Breast epithelium (tissue), 4 donors: ENCODE measurements at regions not wholly inside any gene's neighbourhood (a gene's known extent, or its start where the extent isn't known, plus 50 kb on each side); places are given as distances from the start of the nearest gene placed in this dataset.

ENCODE experiments used
- DNase-seq, 2 donors: peaks; one replicate each; pipeline ENCODE4 v3.0.0-alpha.2; 2019; ENCODE audit warnings: low spot score in 2 of 2
- H3K27ac ChIP-seq, 2 donors: fragments of 200-600 bp; sonication (generic) in 1 of 2; one replicate each; pipeline ENCODE4 v1.5.1; 2016 to 2019; ENCODE audit warnings: mild to moderate bottlenecking in 1 of 2
- H3K27me3 ChIP-seq, 2 donors: fragments of 200-600 bp; sonication (generic) in 1 of 2; one replicate each; pipeline versions ENCODE4 v1.5.1 to v1.6.0; 2017 to 2019; ENCODE audit warnings: control low read depth in 1 of 2, mild to moderate bottlenecking in 1 of 2
- H3K36me3 ChIP-seq: fragments of 200-600 bp; one replicate; pipeline ENCODE4 v1.5.1; 2019
- H3K4me1 ChIP-seq, 2 donors: fragments of 200-600 bp; sonication (generic); one replicate each; pipeline ENCODE4 v1.5.1; 2016 to 2019; ENCODE audit warnings: control low read depth in 1 of 2
- H3K4me3 ChIP-seq, 3 donors: fragments of 200-600 bp; sonication (generic); 1 replicate in 2 of 3; 2 replicates in 1 of 3; pipeline ENCODE4 v1.5.1; 2016 to 2019; ENCODE audit warnings: mild to moderate bottlenecking in 3 of 3, moderate library complexity in 2 of 3
- H3K9me3 ChIP-seq, 2 donors: fragments of 200-600 bp; sonication (generic) in 1 of 2; one replicate each; pipeline ENCODE4 v1.5.1; 2016 to 2019; ENCODE audit warnings: control low read depth in 1 of 2
- POLR2A ChIP-seq: fragments of 450-650 bp; IDR thresholded peaks from one replicate; pipeline ENCODE4 v1.6.1; 2016; ENCODE audit warnings: antibody characterized with exemption, mild to moderate bottlenecking, moderate library complexity
- POLR2AphosphoS5 ChIP-seq, 3 donors: sonication (generic); formaldehyde crosslinking; IDR thresholded peaks; one replicate each; pipeline ENCODE4 v1.6.1; 2017; ENCODE audit warnings: antibody characterized with exemption in 3 of 3
- intact Hi-C: fragments of 100-400 bp; cut with DNase I; formaldehyde crosslinking; loops from one replicate; pipeline ENCODE4 v1.15.1; 2023; ENCODE audit warnings: low total_unique reads
- TF ChIP-seq, protein P1 (sequence below), 3 donors: fragments of 450-650 bp; IDR thresholded peaks; one replicate each; pipeline ENCODE4 v1.5.1; 2016 to 2017; ENCODE audit warnings: antibody characterized with exemption in 3 of 3, mild to moderate bottlenecking in 3 of 3, moderate library complexity in 3 of 3

DNA sequence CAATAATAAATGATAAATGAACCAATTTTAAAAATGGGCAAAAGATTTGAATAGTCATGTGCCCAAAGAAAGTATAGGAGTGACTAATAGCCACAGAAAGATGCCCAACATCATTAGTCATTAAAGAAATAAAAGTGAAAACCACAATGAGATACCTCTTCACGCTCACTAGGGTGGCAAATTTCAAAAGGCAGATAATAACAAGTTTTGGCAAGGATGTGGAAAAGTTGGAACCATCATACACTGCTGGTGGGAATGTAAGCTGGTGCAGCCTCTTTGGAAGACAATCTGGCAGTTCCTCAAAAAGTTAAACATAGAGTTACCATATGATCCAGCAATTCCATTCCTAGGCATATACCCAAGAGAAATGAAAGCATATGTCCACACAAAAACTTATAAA is 1819.8 kb downstream of the MAT2B start:
- H3K36me3 ChIP-seq: no peaks in the 10 kb centered on the region
- TF ChIP-seq, protein P1, sequence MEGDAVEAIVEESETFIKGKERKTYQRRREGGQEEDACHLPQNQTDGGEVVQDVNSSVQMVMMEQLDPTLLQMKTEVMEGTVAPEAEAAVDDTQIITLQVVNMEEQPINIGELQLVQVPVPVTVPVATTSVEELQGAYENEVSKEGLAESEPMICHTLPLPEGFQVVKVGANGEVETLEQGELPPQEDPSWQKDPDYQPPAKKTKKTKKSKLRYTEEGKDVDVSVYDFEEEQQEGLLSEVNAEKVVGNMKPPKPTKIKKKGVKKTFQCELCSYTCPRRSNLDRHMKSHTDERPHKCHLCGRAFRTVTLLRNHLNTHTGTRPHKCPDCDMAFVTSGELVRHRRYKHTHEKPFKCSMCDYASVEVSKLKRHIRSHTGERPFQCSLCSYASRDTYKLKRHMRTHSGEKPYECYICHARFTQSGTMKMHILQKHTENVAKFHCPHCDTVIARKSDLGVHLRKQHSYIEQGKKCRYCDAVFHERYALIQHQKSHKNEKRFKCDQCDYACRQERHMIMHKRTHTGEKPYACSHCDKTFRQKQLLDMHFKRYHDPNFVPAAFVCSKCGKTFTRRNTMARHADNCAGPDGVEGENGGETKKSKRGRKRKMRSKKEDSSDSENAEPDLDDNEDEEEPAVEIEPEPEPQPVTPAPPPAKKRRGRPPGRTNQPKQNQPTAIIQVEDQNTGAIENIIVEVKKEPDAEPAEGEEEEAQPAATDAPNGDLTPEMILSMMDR (IDR thresholded peaks at IDR 0.05): no peak
- TF ChIP-seq POLR2A (no peak), POLR2AphosphoS5 (IDR thresholded peaks at IDR 0.05) (no peak)
- no peak for DNase-seq
- intact Hi-C loops: no loop called here
- H3K27me3 ChIP-seq: no peaks in the 10 kb centered on the region
- H3K27ac ChIP-seq: no peak overlapping the region
- no peaks in the 10 kb centered on the region for H3K4me1 ChIP-seq
- no peak overlapping the region for H3K4me3 ChIP-seq
- no peaks in the 10 kb centered on the region for H3K9me3 ChIP-seq

DNA sequence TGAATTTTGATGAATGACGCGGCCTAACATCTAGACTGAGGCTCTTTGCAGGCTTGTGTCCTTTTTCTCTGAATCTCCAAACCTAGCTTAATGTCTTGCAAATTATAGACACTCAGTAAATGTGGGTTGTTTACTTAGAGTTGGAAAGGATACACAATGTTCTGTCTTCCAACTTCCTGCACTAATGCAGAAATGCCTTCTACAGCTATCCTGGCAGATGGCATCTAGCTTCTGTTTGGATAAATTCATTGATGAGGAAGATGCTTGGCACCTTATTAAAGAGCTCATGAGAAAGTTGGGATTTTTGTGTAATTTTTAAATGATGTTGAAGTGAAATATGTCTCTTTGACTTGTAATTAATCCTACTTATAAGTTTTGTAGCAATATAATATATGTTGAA is 1822.2 kb downstream of the MAT2B start:
- Histone ChIP-seq H3K9me3 (no peaks in the 10 kb centered on the region), H3K27me3 (no peaks in the 10 kb centered on the region), H3K4me3 (no peak overlapping the region), H3K36me3 (no peaks in the 10 kb centered on the region), H3K4me1 (no peaks in the 10 kb centered on the region), H3K27ac (no peak overlapping the region)
- intact Hi-C loops: no loop called here
- DNase-seq: no peak
- TF ChIP-seq, protein P1 (IDR thresholded peaks at IDR 0.05): no peak
- no peak for TF ChIP-seq POLR2A
- no peak for TF ChIP-seq POLR2AphosphoS5 (IDR thresholded peaks at IDR 0.05)

- no peak overlapping the region for H3K4me3 ChIP-seq
- H3K36me3 ChIP-seq: no peaks in the 10 kb centered on the region
- H3K27me3 ChIP-seq: no peaks in the 10 kb centered on the region
- no peaks in the 10 kb centered on the region for H3K9me3 ChIP-seq
- H3K27ac ChIP-seq: no peak overlapping the region
- TF ChIP-seq POLR2AphosphoS5 (IDR thresholded peaks at IDR 0.05): no peak
- TF ChIP-seq, protein P1 (IDR thresholded peaks at IDR 0.05): no peak
- no peak for TF ChIP-seq POLR2A
- no peaks in the 10 kb centered on the region for H3K4me1 ChIP-seq
- no peak for DNase-seq
- intact Hi-C loops: no loop called here
These were observed 1823.4 kb downstream of the MAT2B start for GRCh38 chr5:165328846-165329245.

GRCh38 chr5:165333623-165334022 is 1828.2 kb downstream of the MAT2B start:
- Histone ChIP-seq H3K27me3 (no peaks in the 10 kb centered on the region), H3K36me3 (no peaks in the 10 kb centered on the region), H3K9me3 (no peaks in the 10 kb centered on the region), H3K4me1 (no peaks in the 10 kb centered on the region), H3K4me3 (no peak overlapping the region), H3K27ac (no peak overlapping the region)
- intact Hi-C loops: no loop called here
- DNase-seq: no peak
- TF ChIP-seq, protein P1 (IDR thresholded peaks at IDR 0.05): no peak
- TF ChIP-seq POLR2A (no peak), POLR2AphosphoS5 (IDR thresholded peaks at IDR 0.05) (no peak)

- Histone ChIP-seq H3K36me3 (no peaks in the 10 kb centered on the region), H3K27ac (no peak overlapping the region), H3K4me3 (no peak overlapping the region), H3K4me1 (no peaks in the 10 kb centered on the region), H3K9me3 (no peaks in the 10 kb centered on the region), H3K27me3 (no peaks in the 10 kb centered on the region)
- TF ChIP-seq, protein P1 (IDR thresholded peaks at IDR 0.05): no peak
- no peak for TF ChIP-seq POLR2AphosphoS5 (IDR thresholded peaks at IDR 0.05)
- no peak for TF ChIP-seq POLR2A
- intact Hi-C loops: no loop called here
- no peak for DNase-seq
These were observed 1828.8 kb downstream of the MAT2B start for GRCh38 chr5:165334201-165334600.
